ENCODE measurements at regions not wholly inside any gene's neighbourhood (a gene's known extent, or its start where the extent isn't known, plus 50 kb on each side); places are given as distances from the start of the nearest gene placed in this dataset.

- 9 to 17% (median 12%) methylated on average over 8 of the region's 8 CpGs for WGBS, 4 donors
- Histone ChIP-seq H3K4me1 (no peaks in the 10 kb centered on the region), H3K27me3 (peaks cover 0 to 18% (median 0%) of the 10 kb centered on the region in 9 donors), H3K27ac (no peak overlapping the region), H3K9me3 (no peaks in the 10 kb centered on the region), H3K4me3 (no peak overlapping the region), H3K36me3 (no peaks in the 10 kb centered on the region)
- intact Hi-C loops (cut with DNase I): no loop called here
- no peak for DNase-seq
- TF ChIP-seq CTCF (IDR thresholded peaks at IDR 0.05): no peak
- TF ChIP-seq POLR2A (IDR thresholded peaks at IDR 0.05): no peak
- no peak for ATAC-seq
These were observed 118.0 kb upstream of the POU3F2 start for GRCh38 chr6:98716341-98716740.

GRCh38 chr6:98717322-98717877 lies 117.0 kb upstream of the POU3F2 start:
- Histone ChIP-seq H3K36me3 (no peaks in the 10 kb centered on the region), H3K4me1 (no peaks in the 10 kb centered on the region), H3K27ac (no peak overlapping the region), H3K4me3 (no peak overlapping the region), H3K27me3 (peaks cover 0 to 18% (median 0%) of the 10 kb centered on the region in 9 donors), H3K9me3 (no peaks in the 10 kb centered on the region)
- DNase-seq: no peak
- TF ChIP-seq CTCF (IDR thresholded peaks at IDR 0.05): no peak
- TF ChIP-seq POLR2A (IDR thresholded peaks at IDR 0.05): no peak
- intact Hi-C loops (cut with DNase I): no loop called here
- no peak for ATAC-seq
- WGBS, 4 donors: 34 to 39% (median 37%) methylated on average over 6 of the region's 6 CpGs

GRCh38 chr6:98717988-98718387 lies 116.4 kb upstream of the POU3F2 start:
- peaks cover 0 to 18% (median 0%) of the 10 kb centered on the region in 9 donors for H3K27me3 ChIP-seq
- DNase-seq (no peak), ATAC-seq (no peak)
- 40 to 65% (median 62%) methylated on average over 2 of the region's 2 CpGs for WGBS, 4 donors
- no peak for TF ChIP-seq CTCF (IDR thresholded peaks at IDR 0.05)
- no peak for TF ChIP-seq POLR2A (IDR thresholded peaks at IDR 0.05)
- H3K27ac ChIP-seq: no peak overlapping the region
- H3K4me3 ChIP-seq: no peak overlapping the region
- no peaks in the 10 kb centered on the region for H3K36me3 ChIP-seq
- no peaks in the 10 kb centered on the region for H3K4me1 ChIP-seq
- intact Hi-C loops (cut with DNase I): no loop called here
- no peaks in the 10 kb centered on the region for H3K9me3 ChIP-seq

- H3K27ac ChIP-seq: no peak overlapping the region
- intact Hi-C loops (cut with DNase I): no loop called here
- DNase-seq (no peak), ATAC-seq (no peak)
- H3K27me3 ChIP-seq: peaks cover 0 to 4% (median 0%) of the 10 kb centered on the region in 9 donors
- H3K36me3 ChIP-seq: no peaks in the 10 kb centered on the region
- H3K9me3 ChIP-seq: no peaks in the 10 kb centered on the region
- H3K4me3 ChIP-seq: no peak overlapping the region
- H3K4me1 ChIP-seq: no peaks in the 10 kb centered on the region
- TF ChIP-seq POLR2A (IDR thresholded peaks at IDR 0.05): no peak
- TF ChIP-seq CTCF (IDR thresholded peaks at IDR 0.05): no peak
These were observed 109.8 kb upstream of the POU3F2 start for GRCh38 chr6:98724537-98724936.
